Astrocyte of the spinal cord (primary cell): ENCODE measurements at regions not wholly inside any gene's neighbourhood (a gene's known extent, or its start where the extent isn't known, plus 50 kb on each side); places are given as distances from the start of the nearest gene placed in this dataset.

Source experiments
- DNase-seq: peaks from one replicate; pipeline ENCODE4 v3.0.0; 2011; ENCODE audit warnings: low read depth, low spot score
- H3K4me3 ChIP-seq: 2 replicates; pipeline ENCODE4 v1.5.1; 2011; ENCODE audit warnings: low read depth, mild to moderate bottlenecking, low read length, moderate library complexity
- in situ Hi-C: cut with HindIII; loops from 2 replicates; pipeline ENCODE4 v1.10.0; 2017; ENCODE audit warnings: low sequenced_read_pairs
- TF ChIP-seq, protein P1 (sequence below): IDR thresholded peaks from 2 replicates; pipeline ENCODE4 v1.5.1; 2012; ENCODE audit warnings: low read depth, mild to moderate bottlenecking, low read length, inconsistent platforms

DNA sequence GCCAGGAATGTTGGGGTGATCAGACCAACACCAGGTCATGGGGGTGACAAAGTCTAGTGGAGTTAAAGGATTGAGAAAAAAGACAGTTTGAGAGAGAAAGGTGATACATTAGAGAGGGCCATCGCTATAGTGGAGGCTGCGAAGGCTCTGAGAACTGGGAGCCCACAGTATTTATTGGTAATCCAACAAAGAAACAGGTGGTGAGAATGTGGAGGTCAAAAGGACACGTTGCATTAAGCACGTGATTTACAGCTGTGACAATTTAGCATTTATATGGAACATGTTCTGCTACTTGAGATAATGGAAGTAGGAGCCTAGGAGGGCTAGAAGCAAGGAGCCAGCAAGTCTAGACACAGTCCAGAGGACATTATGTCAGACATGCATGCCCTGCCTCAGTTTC is 2086.5 kb upstream of the C9orf72 start:
- no peak for DNase-seq
- in situ Hi-C loops = no loop called here
- TF ChIP-seq, protein P1, sequence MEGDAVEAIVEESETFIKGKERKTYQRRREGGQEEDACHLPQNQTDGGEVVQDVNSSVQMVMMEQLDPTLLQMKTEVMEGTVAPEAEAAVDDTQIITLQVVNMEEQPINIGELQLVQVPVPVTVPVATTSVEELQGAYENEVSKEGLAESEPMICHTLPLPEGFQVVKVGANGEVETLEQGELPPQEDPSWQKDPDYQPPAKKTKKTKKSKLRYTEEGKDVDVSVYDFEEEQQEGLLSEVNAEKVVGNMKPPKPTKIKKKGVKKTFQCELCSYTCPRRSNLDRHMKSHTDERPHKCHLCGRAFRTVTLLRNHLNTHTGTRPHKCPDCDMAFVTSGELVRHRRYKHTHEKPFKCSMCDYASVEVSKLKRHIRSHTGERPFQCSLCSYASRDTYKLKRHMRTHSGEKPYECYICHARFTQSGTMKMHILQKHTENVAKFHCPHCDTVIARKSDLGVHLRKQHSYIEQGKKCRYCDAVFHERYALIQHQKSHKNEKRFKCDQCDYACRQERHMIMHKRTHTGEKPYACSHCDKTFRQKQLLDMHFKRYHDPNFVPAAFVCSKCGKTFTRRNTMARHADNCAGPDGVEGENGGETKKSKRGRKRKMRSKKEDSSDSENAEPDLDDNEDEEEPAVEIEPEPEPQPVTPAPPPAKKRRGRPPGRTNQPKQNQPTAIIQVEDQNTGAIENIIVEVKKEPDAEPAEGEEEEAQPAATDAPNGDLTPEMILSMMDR = no peak
- H3K4me3 ChIP-seq = peak overlapping the region; percentile 12

DNA sequence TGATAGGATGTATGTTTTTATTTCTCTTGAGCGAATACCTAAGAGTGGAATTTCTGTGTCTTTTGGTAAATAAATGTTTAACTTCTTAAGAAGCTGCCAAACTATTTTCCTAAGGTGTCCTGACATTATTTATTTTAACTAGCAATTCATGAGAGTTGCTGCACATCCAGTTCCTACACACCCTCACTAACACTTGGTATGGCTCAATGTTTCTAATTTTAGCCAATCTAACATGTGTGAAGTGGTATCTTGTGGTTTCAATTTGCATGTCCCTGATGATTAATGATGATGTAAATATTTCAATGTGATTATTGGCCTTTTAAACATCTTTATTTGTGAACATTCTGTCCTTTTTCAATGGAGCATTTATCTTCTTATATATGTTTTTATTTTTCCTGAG is 2095.5 kb upstream of the C9orf72 start:
- H3K4me3 ChIP-seq = no peak overlapping the region
- in situ Hi-C loops = no loop called here
- TF ChIP-seq, protein P1 = no peak
- no peak for DNase-seq

DNA sequence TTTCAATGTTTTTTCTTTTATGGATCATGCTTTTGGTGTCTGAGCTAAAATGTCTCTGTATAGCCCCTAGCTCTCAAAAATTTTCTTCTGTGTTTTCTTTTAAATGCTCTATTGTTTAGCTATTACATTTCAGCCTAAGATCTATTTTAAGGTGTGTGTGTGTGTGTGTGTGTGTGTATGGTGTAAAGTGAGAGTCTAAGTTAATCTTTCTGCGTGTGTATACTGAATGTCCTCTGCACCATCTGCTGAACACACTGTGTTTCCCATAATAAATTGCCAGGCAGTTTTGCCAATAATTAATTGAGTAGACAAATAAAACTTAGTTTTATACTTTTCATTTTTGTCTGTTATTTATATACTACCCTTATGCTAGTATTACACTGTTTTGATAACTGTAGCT is 2096.3 kb upstream of the C9orf72 start:
- in situ Hi-C loops = no loop called here
- no peak overlapping the region for H3K4me3 ChIP-seq
- no peak for DNase-seq
- TF ChIP-seq, protein P1 = no peak

DNA sequence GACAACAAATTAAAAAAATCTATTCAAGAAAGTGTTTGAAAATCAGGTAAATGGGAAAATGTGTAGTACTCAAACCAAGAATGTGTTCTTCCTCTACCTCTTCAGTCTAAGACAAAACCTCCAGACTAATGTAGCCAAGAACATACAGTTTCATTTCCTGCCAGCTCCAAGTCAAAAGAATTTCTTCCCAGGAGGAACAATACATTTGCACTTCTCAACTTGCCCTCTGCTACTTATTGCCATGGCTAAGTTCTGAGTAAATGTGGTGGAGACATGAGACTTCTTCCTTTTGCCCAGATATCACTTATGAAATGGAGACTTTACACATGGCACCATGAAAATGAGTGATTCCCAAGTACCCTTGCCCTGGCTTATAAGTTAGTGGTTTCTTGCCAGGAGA is 2112.2 kb upstream of the C9orf72 start:
- TF ChIP-seq, protein P1 = no peak
- in situ Hi-C loops = no loop called here
- DNase-seq = no peak
- H3K4me3 ChIP-seq = no peak overlapping the region

DNA sequence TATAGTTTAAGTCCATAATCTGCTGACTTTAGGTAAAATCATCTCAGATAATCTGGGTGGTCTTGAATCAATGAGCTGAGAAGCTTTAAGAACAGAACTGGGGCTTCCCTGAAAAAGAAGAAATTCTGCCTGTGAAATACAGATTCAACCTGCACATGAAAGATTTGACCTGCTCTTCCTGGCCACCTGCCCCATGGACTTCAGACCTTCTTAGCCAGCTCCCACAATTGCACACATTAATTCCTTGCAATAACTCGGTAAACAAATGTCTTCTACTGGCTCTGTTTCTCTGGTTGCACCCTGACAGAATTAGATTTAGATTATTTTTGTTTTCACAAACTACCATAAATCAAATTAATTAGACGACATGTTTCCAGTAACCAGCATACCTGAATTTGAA is 2117.9 kb upstream of the C9orf72 start:
- DNase-seq = no peak
- no peak overlapping the region for H3K4me3 ChIP-seq
- in situ Hi-C loops = no loop called here
- TF ChIP-seq, protein P1 = no peak

DNA sequence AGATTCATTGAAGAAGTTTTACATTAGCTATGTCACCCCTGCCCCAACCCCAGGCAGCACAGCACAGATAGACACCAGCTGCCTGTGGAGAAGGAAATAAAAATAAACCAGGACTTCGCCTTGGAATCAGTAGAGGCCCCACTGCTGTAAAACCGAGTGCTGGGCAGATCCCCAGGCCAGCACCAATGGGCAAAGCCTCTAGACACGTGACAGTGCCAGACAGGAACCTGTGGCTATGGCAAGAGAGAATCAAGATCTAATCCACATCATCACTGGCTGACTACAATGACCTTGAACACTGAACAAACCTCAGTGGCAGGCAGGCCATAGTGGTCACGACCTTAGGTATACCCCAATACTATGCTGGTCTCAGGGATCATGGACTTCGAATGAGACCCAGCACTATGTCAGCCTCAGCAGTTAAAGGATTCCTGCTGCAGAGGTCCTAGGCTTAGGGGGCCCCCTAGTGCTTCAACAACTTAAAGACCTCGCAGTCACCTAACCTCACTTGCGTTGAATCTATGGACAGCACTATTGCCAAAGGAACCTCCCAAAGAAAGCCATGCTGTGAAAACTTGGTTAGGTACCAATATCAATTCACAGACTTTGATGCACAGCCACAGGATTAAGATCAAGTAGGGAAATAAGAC is 2118.6 kb upstream of the C9orf72 start:
- no peak overlapping the region for H3K4me3 ChIP-seq
- peak; percentile 35 for DNase-seq
- in situ Hi-C loops = no loop called here
- TF ChIP-seq, protein P1 = peak; percentile 50
